GM12891 (cell line): ENCODE measurements at regions not wholly inside any gene's neighbourhood (a gene's known extent, or its start where the extent isn't known, plus 50 kb on each side); places are given as distances from the start of the nearest gene placed in this dataset.

Experiments
- PAX5 ChIP-seq: IDR thresholded peaks from 2 replicates; pipeline ENCODE4 v1.6.1; 2011; ENCODE audit warnings: low read length, moderate library complexity, mild to moderate bottlenecking; ENCODE audit not compliant: insufficient read depth, severe bottlenecking
- POLR2A ChIP-seq: IDR thresholded peaks from 2 replicates; pipeline ENCODE4 v1.6.1; 2011; ENCODE audit warnings: low read depth, low read length, control low read depth
- POLR2AphosphoS5 ChIP-seq: IDR thresholded peaks from 2 replicates; pipeline ENCODE4 v1.6.1; 2011; ENCODE audit warnings: low read depth, low read length, control low read depth
- TAF1 ChIP-seq: IDR thresholded peaks from 2 replicates; pipeline ENCODE4 v1.6.1; 2011; ENCODE audit warnings: low read depth, low read length, control low read depth

- TF ChIP-seq PAX5 (no peak), POLR2A (no peak), POLR2AphosphoS5 (no peak), TAF1 (no peak)
These were observed 639.0 kb upstream of the TYRP1 start for GRCh38 chr9:12054235-12054634.
